Non-pigmented ciliary epithelial cell (primary cell): ENCODE measurements at regions not wholly inside any gene's neighbourhood (a gene's known extent, or its start where the extent isn't known, plus 50 kb on each side); places are given as distances from the start of the nearest gene placed in this dataset.

Experiments used
- DNase-seq: peaks from one replicate; pipeline ENCODE4 v3.0.0-alpha.2; 2010; ENCODE audit warnings: low read depth

GRCh38 chr1:34330061-34330460 is 153.4 kb downstream of the C1orf94 start:
- no peak for DNase-seq

- no peak for DNase-seq
These were observed 154.6 kb downstream of the C1orf94 start for GRCh38 chr1:34331020-34331926.

GRCh38 chr1:34332996-34333395 is 156.3 kb downstream of the C1orf94 start:
- no peak for DNase-seq

- no peak for DNase-seq
These were observed 162.2 kb downstream of the C1orf94 start for GRCh38 chr1:34338871-34339270.

GRCh38 chr1:34341896-34342295 is 165.2 kb downstream of the C1orf94 start:
- no peak for DNase-seq

GRCh38 chr1:34342334-34342733 is 165.6 kb downstream of the C1orf94 start:
- DNase-seq = no peak

- no peak for DNase-seq
These were observed 169.4 kb downstream of the C1orf94 start for GRCh38 chr1:34346128-34346527.

- no peak for DNase-seq
These were observed 176.7 kb downstream of the C1orf94 start for GRCh38 chr1:34353409-34353808.

GRCh38 chr1:34354367-34354766 is 177.7 kb downstream of the C1orf94 start:
- no peak for DNase-seq

GRCh38 chr1:34356853-34357252 is 180.1 kb downstream of the C1orf94 start:
- DNase-seq = no peak

GRCh38 chr1:34358636-34359035 is 181.9 kb downstream of the C1orf94 start:
- no peak for DNase-seq

- DNase-seq = no peak
These were observed 182.7 kb downstream of the C1orf94 start for GRCh38 chr1:34359411-34359810.

- no peak for DNase-seq
These were observed 183.9 kb downstream of the C1orf94 start for GRCh38 chr1:34360574-34360973.

- DNase-seq = no peak
These were observed 184.4 kb downstream of the C1orf94 start for GRCh38 chr1:34361121-34361520.

GRCh38 chr1:34361781-34362357 is 185.2 kb downstream of the C1orf94 start:
- no peak for DNase-seq

- no peak for DNase-seq
These were observed 186.2 kb downstream of the C1orf94 start for GRCh38 chr1:34362949-34363348.

- no peak for DNase-seq
These were observed 186.7 kb downstream of the C1orf94 start for GRCh38 chr1:34363447-34363846.

GRCh38 chr1:34363915-34364314 is 187.2 kb downstream of the C1orf94 start:
- no peak for DNase-seq

GRCh38 chr1:34364376-34364775 is 187.7 kb downstream of the C1orf94 start:
- no peak for DNase-seq

GRCh38 chr1:34365295-34365694 is 188.6 kb downstream of the C1orf94 start:
- no peak for DNase-seq

GRCh38 chr1:34366875-34367624 is 190.3 kb downstream of the C1orf94 start:
- no peak for DNase-seq

GRCh38 chr1:34367954-34368353 is 191.2 kb downstream of the C1orf94 start:
- no peak for DNase-seq
